ACC112 (cell line): ENCODE measurements at regions not wholly inside any gene's neighbourhood (a gene's known extent, or its start where the extent isn't known, plus 50 kb on each side); places are given as distances from the start of the nearest gene placed in this dataset.
"Not testable (repeated sequence)": the region's sequence is repeated elsewhere in the genome, so short reads cannot be mapped to it uniquely, and the experiment has no call there.

Experiments used
- H2AFZ ChIP-seq: fragments of 200-600 bp; sonication (generic); one replicate; pipeline ENCODE4 v1.6.0; 2017; ENCODE audit warnings: antibody characterized with exemption, low read length; ENCODE audit not compliant: unreplicated experiment
- H3K27ac ChIP-seq: fragments of 200-600 bp; sonication (generic); 2 replicates; pipeline ENCODE4 v1.5.1; 2014; ENCODE audit warnings: low read depth, mild to moderate bottlenecking, antibody characterized with exemption, low read length, moderate library complexity
- H3K27me3 ChIP-seq: fragments of 200-600 bp; sonication (generic); 2 replicates; pipeline ENCODE4 v1.6.1; 2014; ENCODE audit warnings: mild to moderate bottlenecking, antibody characterized with exemption, low read length, moderate library complexity, mixed read lengths; ENCODE audit not compliant: insufficient read depth
- H3K36me3 ChIP-seq: fragments of 200-600 bp; sonication (generic); 2 replicates; pipeline ENCODE4 v1.6.1; 2016; ENCODE audit warnings: mild to moderate bottlenecking, antibody characterized with exemption, low read length, moderate library complexity, mixed read lengths; ENCODE audit not compliant: insufficient read depth
- H3K4me1 ChIP-seq: fragments of 200-600 bp; sonication (generic); one replicate; pipeline ENCODE4 v1.6.1; 2016; ENCODE audit warnings: low read length, mixed read lengths; ENCODE audit not compliant: insufficient read depth, unreplicated experiment, control insufficient read depth
- H3K4me3 ChIP-seq: fragments of 200-600 bp; sonication (generic); 2 replicates; pipeline ENCODE4 v1.5.1; 2014; ENCODE audit warnings: mild to moderate bottlenecking, low read depth, low read length
- H3K79me2 ChIP-seq: fragments of 200-600 bp; sonication (generic); one replicate; pipeline ENCODE4 v1.6.0; 2016; ENCODE audit warnings: low read length; ENCODE audit not compliant: control insufficient read depth, unreplicated experiment, insufficient read depth

DNA sequence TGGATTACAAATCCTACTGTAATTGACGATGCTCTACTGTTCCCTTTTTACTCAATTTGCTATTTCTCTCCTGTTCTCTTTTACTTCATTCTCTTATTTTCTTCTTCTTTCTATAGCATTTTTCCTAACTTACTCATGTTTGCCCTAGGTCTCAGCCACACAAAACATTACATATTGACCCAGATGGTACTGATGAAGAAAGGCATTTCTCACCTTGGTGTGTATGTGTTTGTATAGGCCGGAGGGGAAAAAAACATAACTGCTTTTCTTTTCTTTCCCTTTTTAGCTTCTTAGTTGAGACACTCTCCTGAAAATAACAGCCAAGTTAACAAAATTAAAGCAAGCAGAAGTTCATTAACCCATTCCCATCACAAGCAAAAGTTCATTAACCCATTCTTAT is 1019.8 kb upstream of the CDH18 start:
- no peak overlapping the region for H3K4me3 ChIP-seq
- H3K27ac ChIP-seq, result no peak overlapping the region
- H3K79me2 ChIP-seq, result no peaks in the 10 kb centered on the region
- H3K4me1 ChIP-seq, result no peaks in the 10 kb centered on the region
- no peak overlapping the region for H2AFZ ChIP-seq
- H3K27me3 ChIP-seq, result no peaks in the 10 kb centered on the region
- no peaks in the 10 kb centered on the region for H3K36me3 ChIP-seq

DNA sequence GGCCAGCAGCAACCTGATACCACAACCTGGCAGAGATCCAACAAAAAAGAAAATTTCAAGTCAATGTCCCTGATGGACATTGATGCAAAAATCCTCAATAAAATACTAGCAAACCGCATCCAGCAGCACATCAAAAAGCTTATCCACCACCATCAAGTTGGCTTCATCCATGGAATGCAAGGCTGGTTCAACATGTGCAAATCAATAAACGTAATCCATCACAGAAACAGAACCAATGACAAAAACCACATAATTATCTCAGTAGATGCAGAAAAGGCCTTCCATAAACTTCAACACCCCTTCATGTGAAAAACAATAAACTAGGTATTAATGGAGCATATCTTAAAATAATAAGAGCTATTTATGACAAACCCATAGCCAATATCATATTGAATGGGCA is 1000.9 kb upstream of the CDH18 start:
- not testable (repeated sequence) for H3K4me1 ChIP-seq, H3K79me2 ChIP-seq, H3K4me3 ChIP-seq, H3K27ac ChIP-seq, H3K36me3 ChIP-seq, H3K27me3 ChIP-seq, H2AFZ ChIP-seq

DNA sequence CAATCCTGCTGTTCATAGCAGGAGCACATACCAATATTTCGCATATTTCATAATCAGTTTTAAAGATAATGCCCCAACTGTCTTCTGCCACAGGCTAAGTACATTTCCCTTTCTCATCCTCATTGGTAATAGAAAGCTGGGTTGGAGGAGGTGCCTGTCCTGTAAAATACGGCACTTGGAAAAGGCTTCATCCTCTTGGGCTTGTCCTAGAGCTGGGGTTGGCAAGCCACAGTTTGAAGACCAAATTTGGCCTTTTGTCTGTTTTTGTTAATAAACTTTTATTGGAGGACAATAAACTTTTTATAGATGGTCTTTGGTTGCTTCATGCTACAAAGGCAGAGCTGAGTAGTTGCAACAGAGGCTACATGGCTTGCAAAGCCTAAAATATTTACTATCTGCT is 997.8 kb upstream of the CDH18 start:
- Histone ChIP-seq H3K4me3 (no peak overlapping the region), H3K4me1 (no peaks in the 10 kb centered on the region), H3K36me3 (no peaks in the 10 kb centered on the region), H3K27ac (no peak overlapping the region), H2AFZ (no peak overlapping the region), H3K27me3 (no peaks in the 10 kb centered on the region), H3K79me2 (no peaks in the 10 kb centered on the region)

DNA sequence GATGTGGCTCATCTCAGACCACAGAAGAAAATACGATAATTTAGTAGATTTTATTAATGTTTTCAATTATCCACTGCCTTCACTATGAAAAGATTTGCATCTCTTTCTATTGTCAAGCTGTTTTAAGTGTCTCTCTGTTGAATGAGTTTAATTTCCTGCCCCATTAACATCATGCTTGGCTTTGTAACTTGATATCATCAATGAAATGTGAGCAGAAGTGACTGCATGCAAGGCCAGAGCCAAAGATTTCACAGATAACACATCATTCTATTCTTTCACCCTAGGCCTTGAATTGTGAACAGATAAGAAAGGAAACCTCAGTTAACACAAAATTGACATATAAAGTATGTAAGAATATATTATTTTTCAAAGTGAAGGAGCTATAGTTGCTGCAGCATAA is 986.4 kb upstream of the CDH18 start:
- Histone ChIP-seq H3K27ac (no peak overlapping the region), H3K27me3 (no peaks in the 10 kb centered on the region), H2AFZ (no peak overlapping the region), H3K4me1 (no peaks in the 10 kb centered on the region), H3K36me3 (no peaks in the 10 kb centered on the region), H3K79me2 (no peaks in the 10 kb centered on the region), H3K4me3 (no peak overlapping the region)

DNA sequence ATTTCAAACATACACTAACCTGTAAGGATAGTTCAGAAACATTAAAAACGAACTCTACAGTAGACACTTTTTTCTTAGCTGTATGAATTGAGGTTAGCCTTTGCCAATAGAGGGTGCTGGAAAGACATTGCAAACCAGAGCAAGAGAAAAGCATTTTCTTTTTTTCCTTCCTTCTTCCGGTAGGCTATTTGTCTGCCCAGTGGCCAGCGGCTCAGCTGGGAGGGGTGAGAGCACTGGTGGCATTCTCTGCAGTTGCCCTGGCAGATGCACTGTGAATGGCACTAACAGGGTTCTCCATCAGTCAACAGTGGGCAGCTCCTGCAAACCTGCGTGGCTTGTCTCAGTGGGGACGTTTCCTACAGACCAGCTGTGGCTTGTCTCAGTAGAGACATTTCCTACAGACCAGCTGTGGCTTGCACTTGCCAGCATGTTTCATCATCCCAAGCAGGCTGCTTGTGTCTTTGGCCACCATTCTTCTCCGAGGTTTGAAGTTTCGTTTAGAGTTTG is 984.5 kb upstream of the CDH18 start:
- no peaks in the 10 kb centered on the region for H3K36me3 ChIP-seq
- H3K4me3 ChIP-seq, result peak overlapping the region; percentile 71
- H3K27ac ChIP-seq, result no peak overlapping the region
- no peaks in the 10 kb centered on the region for H3K4me1 ChIP-seq
- peak overlapping the region; percentile 3 for H2AFZ ChIP-seq
- H3K79me2 ChIP-seq, result no peaks in the 10 kb centered on the region
- no peaks in the 10 kb centered on the region for H3K27me3 ChIP-seq

DNA sequence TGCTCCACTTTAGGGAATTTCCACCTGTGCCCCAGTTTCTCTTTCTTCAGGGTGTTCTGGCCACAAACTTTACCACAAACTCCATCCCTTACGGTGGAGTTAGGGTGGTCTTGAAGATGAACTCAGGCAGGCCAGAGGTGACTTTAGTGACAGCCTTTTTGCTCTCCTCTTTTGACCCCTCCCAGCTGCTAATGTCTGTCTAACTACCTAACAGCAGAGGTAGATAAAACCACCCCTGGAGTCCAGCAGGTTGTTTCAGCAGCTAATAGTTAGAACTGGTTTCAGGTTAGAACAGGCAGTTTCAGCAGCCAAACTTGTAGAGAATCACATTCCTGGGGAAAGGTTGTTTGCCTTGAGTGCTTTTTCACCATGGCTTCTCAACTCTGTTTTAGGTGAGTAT is 971.3 kb upstream of the CDH18 start:
- Histone ChIP-seq H2AFZ (no peak overlapping the region), H3K27me3 (no peaks in the 10 kb centered on the region), H3K79me2 (no peaks in the 10 kb centered on the region), H3K4me1 (no peaks in the 10 kb centered on the region), H3K36me3 (no peaks in the 10 kb centered on the region), H3K4me3 (no peak overlapping the region), H3K27ac (no peak overlapping the region)

DNA sequence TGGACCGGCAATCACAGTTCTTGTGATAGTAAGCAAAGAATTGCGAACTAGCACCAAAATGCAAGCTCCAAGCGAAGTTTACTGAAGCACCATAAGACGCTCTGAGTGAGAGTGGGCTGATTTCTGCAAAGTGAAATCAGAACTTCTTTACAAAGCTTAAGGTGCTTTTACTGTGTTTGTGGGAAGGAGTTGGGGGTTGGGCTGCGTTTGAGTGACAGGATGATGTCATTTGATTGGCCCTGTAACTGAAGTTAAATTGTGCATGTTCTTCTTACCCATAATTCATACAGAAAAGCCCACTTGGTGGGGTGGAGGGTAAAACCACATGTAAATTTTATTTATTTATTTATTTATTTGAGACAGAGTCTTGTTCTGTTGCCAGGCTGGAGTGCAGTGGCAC is 970.6 kb upstream of the CDH18 start:
- Histone ChIP-seq H3K4me3 (no peak overlapping the region), H3K27me3 (no peaks in the 10 kb centered on the region), H3K36me3 (no peaks in the 10 kb centered on the region), H3K27ac (no peak overlapping the region), H2AFZ (no peak overlapping the region), H3K79me2 (no peaks in the 10 kb centered on the region), H3K4me1 (no peaks in the 10 kb centered on the region)

DNA sequence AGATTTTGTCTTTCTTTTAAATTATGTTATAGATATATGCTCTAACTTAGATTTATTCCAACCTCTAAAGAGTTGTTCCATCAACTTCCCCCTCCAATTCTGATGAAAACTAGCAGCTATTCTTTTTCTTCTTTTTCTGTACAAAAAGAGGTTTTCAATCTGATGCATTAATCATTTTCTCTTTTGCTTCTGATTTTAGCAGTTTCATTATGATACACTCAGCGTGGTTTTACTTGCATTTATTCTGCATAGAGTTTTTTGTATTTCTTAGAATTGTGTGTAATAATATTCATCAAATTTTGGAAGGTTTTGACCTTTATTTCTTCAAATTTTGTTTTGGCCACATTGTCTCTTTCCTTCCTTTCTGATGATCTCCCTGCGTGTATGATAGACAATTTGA is 968.1 kb upstream of the CDH18 start:
- Histone ChIP-seq H2AFZ (no peak overlapping the region), H3K4me1 (no peaks in the 10 kb centered on the region), H3K27me3 (no peaks in the 10 kb centered on the region), H3K4me3 (no peak overlapping the region), H3K27ac (no peak overlapping the region), H3K79me2 (no peaks in the 10 kb centered on the region), H3K36me3 (no peaks in the 10 kb centered on the region)

DNA sequence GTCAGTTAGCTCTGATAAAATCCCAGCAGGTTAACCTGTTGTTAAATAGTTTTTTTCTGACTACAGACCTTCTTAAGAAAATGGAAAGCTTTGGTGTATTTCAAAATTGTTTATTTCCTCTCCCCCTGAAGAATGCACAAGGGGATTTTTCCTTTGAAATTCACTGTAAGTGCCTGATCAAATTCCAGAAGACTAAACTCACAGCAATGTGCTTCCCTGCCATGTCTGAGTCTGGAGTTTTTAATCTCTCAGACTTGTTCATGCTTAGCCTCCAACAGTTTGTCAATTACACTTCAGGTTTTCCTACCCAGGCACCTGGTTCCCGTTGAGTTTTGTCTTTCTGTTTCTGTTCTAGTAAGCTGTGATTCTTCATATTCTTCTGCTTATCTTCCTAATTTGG is 961.6 kb upstream of the CDH18 start:
- Histone ChIP-seq H3K27me3 (no peaks in the 10 kb centered on the region), H2AFZ (no peak overlapping the region), H3K36me3 (no peaks in the 10 kb centered on the region)

DNA sequence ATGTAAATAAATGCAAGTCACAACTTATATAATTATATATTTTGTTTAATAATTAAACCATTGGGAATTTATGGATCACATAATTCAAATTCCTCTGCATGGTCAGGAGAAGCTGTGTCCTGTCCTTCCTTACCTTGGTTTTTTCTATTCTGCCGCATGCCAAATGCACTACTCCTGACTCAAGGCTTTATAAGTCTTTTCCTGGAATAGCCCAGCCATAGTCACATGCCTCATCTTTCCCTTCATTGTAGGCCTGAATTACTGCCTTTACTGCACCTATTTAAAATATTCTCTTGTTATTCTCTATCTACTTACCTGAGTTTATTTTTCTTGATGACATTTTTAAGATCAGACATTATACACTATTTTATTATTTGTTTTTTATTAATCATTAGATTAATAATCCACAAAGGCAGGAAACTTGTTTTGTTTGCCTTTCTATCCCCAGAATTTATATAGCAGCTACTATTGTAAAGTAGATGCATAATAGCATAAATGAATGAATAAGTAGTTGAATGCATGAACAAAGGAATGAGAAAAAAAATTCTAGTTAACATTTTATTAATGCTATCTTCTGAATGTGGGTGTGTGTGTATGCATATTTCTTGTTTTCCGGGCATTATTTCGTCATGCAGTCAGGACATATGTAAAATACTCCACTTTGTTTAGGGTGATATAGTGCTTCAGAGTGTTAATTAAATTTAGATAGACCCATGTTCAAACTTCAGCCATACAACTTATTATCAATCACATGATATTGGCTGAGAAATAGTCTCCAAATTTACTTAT is 955.4 kb upstream of the CDH18 start:
- not testable (repeated sequence) for H2AFZ ChIP-seq, H3K4me3 ChIP-seq, H3K36me3 ChIP-seq, H3K79me2 ChIP-seq, H3K4me1 ChIP-seq, H3K27me3 ChIP-seq, H3K27ac ChIP-seq

More for the DNA sequence above, 961.6 kb upstream of the CDH18 start:
- Histone ChIP-seq H3K4me1 (no peaks in the 10 kb centered on the region), H3K27ac (no peak overlapping the region), H3K4me3 (no peak overlapping the region), H3K79me2 (no peaks in the 10 kb centered on the region)

DNA sequence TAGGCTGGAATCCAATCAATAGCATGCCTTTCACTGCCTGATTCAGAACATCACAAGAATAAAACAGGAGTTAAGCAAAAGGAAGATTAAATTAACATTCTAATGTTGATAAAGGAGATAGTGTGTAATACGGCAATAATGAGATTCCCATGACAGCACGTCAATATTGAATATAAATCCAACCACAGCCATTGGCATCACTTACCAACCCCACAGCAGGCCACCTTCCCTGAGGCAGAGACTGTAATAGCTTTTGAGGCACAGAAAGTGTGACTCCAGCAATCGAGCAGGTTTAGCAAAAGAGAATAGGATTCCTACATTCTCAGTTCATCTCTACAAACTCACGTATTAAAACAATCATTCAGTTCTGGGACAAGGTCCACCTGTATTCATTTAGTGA is 954.6 kb upstream of the CDH18 start:
- not testable (repeated sequence) for H3K4me1 ChIP-seq, H3K79me2 ChIP-seq, H2AFZ ChIP-seq, H3K4me3 ChIP-seq, H3K27ac ChIP-seq, H3K36me3 ChIP-seq, H3K27me3 ChIP-seq
